ENCODE measurements at regions not wholly inside any gene's neighbourhood (a gene's known extent, or its start where the extent isn't known, plus 50 kb on each side); places are given as distances from the start of the nearest gene placed in this dataset.

DNA sequence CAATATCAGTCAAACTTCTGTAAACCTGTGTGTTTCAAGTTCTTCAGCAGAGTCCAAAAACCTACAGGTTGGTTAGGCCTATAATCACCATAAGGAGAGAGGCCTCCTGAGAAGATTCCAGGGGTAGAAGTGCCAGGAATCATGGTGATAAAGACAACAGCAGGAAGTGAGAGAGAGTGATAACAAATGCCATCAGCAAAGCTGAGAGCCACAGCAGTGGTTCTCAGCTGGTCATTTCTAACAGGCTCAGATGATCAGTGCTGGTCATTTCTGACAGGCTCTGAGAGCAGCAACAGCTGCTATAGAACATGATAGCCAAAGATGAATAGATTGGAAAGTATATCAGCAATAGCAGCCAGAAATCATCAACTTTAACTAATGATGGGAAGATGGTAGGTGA is 101.3 kb downstream of the TYW3 start:
- H3K27ac ChIP-seq: no peak overlapping the region
- H3K4me3 ChIP-seq: no peak overlapping the region
- intact Hi-C loops (cut with DNase I): no loop called here
- no peak for ATAC-seq
- H3K27me3 ChIP-seq: no peaks in the 10 kb centered on the region
- no peak for DNase-seq
- TF ChIP-seq, protein P1, sequence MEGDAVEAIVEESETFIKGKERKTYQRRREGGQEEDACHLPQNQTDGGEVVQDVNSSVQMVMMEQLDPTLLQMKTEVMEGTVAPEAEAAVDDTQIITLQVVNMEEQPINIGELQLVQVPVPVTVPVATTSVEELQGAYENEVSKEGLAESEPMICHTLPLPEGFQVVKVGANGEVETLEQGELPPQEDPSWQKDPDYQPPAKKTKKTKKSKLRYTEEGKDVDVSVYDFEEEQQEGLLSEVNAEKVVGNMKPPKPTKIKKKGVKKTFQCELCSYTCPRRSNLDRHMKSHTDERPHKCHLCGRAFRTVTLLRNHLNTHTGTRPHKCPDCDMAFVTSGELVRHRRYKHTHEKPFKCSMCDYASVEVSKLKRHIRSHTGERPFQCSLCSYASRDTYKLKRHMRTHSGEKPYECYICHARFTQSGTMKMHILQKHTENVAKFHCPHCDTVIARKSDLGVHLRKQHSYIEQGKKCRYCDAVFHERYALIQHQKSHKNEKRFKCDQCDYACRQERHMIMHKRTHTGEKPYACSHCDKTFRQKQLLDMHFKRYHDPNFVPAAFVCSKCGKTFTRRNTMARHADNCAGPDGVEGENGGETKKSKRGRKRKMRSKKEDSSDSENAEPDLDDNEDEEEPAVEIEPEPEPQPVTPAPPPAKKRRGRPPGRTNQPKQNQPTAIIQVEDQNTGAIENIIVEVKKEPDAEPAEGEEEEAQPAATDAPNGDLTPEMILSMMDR (IDR thresholded peaks at IDR 0.05): no peak
- H3K9me3 ChIP-seq: no peaks in the 10 kb centered on the region
- no peaks in the 10 kb centered on the region for H3K36me3 ChIP-seq
- H3K4me1 ChIP-seq: no peaks in the 10 kb centered on the region

DNA sequence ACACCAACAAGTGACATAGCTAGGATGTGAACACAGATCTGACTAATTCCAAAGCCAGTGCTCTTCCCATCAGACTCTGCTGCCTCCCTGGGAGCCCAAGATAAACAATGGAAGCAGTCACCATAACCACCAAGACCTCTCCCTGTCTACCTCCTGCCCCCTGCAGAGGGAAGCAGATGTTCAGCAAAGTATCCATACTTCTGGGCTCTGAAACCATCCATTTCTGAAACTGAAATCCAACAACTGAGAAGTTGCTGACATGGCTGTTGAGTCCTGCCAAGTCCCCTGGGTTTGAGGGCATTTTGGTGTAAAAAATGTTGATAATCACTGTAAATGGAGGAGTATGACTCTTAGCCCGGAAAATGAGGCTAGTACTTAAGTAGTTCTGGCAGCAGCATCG is 102.1 kb downstream of the TYW3 start:
- Histone ChIP-seq H3K9me3 (no peaks in the 10 kb centered on the region), H3K27ac (no peak overlapping the region), H3K4me3 (no peak overlapping the region), H3K27me3 (no peaks in the 10 kb centered on the region), H3K36me3 (no peaks in the 10 kb centered on the region), H3K4me1 (no peaks in the 10 kb centered on the region)
- intact Hi-C loops (cut with DNase I): no loop called here
- TF ChIP-seq, protein P1 (IDR thresholded peaks at IDR 0.05): no peak
- no peak for ATAC-seq
- DNase-seq: no peak

DNA sequence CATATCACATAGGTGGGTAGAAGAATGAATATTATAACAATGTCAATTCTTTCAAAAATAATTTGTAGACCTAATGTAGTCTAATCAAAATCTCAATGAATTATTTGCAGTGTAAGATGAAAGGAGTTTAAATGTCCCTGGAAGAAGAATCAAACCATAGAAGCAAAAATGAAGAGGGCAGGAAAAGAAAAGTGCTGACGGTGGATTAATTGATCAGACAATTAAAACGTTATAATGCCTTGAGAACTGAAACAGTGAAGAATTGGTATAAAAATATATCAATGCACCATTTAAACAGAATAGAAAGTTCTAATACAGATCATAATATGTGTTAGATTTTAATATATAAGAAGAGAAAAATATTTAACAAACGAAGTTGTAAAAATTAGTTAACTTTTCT is 109.8 kb downstream of the TYW3 start:
- DNase-seq: no peak
- no peak for ATAC-seq
- Histone ChIP-seq H3K4me3 (no peak overlapping the region), H3K27ac (no peak overlapping the region), H3K4me1 (no peaks in the 10 kb centered on the region), H3K36me3 (no peaks in the 10 kb centered on the region), H3K27me3 (no peaks in the 10 kb centered on the region), H3K9me3 (no peaks in the 10 kb centered on the region)
- TF ChIP-seq, protein P1 (IDR thresholded peaks at IDR 0.05): no peak
- intact Hi-C loops (cut with DNase I): no loop called here

DNA sequence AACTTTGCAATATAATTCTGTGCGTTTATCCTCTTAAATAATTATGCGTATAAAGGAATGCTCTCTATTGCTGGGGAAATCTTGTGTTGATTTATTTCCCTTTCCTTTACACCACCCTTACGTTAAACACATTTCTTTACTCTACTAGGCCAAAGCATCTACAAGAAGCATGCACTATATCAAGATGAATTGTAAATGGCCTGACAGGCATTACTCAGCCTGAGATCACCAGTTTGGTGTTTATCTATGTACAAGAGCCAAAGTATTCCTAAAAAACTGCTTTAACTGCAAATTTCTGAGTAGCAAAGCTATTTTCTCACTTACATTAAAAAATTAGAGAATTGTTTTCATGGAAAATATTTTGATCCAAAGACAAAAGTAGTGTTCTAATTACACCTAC is 114.8 kb downstream of the TYW3 start:
- Histone ChIP-seq H3K36me3 (no peaks in the 10 kb centered on the region), H3K27ac (no peak overlapping the region), H3K27me3 (no peaks in the 10 kb centered on the region), H3K9me3 (no peaks in the 10 kb centered on the region), H3K4me1 (no peaks in the 10 kb centered on the region), H3K4me3 (no peak overlapping the region)
- intact Hi-C loops (cut with DNase I): no loop called here
- DNase-seq (no peak), ATAC-seq (no peak)
- TF ChIP-seq, protein P1 (IDR thresholded peaks at IDR 0.05): no peak

DNA sequence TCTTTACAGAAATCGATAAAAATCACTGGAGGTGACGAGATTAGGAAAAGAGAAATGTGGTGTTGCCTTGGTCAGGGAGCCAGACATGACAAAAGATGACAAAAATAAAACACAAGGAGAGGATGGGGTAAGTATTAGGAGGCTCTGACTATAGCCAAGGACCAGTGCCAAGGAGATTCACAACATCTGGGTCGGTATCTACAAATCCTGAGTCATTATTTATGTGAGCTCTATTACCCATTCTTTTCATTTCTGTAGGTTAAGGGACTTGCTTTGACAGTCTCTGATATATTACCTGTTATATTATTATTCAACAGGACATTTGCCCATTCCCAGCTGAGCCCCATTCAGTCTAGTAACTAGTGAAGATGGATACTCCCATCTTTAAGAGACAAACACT is 120.8 kb downstream of the TYW3 start:
- Histone ChIP-seq H3K36me3 (no peaks in the 10 kb centered on the region), H3K27ac (no peak overlapping the region), H3K4me1 (no peaks in the 10 kb centered on the region), H3K4me3 (no peak overlapping the region), H3K9me3 (no peaks in the 10 kb centered on the region), H3K27me3 (no peaks in the 10 kb centered on the region)
- intact Hi-C loops (cut with DNase I): no loop called here
- ATAC-seq: no peak
- TF ChIP-seq, protein P1 (IDR thresholded peaks at IDR 0.05): no peak
- no peak for DNase-seq

DNA sequence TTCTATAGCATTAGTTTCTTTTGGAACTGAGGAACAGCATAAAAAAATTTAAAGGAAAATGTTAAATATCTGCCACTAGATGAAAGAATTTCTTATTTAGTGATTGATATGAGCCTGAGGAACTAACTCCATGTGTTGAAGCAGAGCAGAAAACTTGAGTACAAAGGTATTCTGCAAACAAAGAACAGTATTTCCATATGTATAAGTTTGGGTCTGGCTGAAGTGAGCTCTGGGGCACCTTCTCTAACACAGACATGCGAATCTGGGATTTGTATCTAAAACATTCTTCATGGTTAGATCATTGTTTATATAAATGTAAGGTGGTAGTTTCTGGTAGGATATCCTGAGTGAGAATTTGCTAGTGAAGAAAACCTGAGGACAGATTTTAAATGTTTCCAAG is 123.2 kb downstream of the TYW3 start:
- DNase-seq: no peak
- intact Hi-C loops (cut with DNase I): no loop called here
- H3K36me3 ChIP-seq: no peaks in the 10 kb centered on the region
- TF ChIP-seq, protein P1 (IDR thresholded peaks at IDR 0.05): no peak
- H3K27me3 ChIP-seq: no peaks in the 10 kb centered on the region
- ATAC-seq: no peak
- no peaks in the 10 kb centered on the region for H3K4me1 ChIP-seq
- H3K4me3 ChIP-seq: no peak overlapping the region
- H3K9me3 ChIP-seq: no peaks in the 10 kb centered on the region
- H3K27ac ChIP-seq: no peak overlapping the region
